Thyroid gland (tissue), 4 donors: ENCODE measurements at regions not wholly inside any gene's neighbourhood (a gene's known extent, or its start where the extent isn't known, plus 50 kb on each side); places are given as distances from the start of the nearest gene placed in this dataset. TPM values are rescaled to one million over a fixed set of nuclear protein-coding genes. Genes with fewer than 3 reads are reported as not detected.

Experiments used
- DNase-seq, 2 donors: peaks; one replicate each; pipeline ENCODE4 v3.0.0-alpha.2; 2019
- H3K27ac ChIP-seq, 3 donors: fragments of 200-600 bp; sonication (generic); 1 replicate in 2 of 3; 2 replicates in 1 of 3; pipeline ENCODE4 v1.5.1; 2016 to 2019; ENCODE audit warnings: mild to moderate bottlenecking in 1 of 3, moderate library complexity in 1 of 3
- H3K27me3 ChIP-seq: fragments of 200-600 bp; sonication (generic); one replicate; pipeline ENCODE4 v1.5.1; 2019
- H3K36me3 ChIP-seq, 2 donors: fragments of 200-600 bp; sonication (generic); one replicate each; pipeline ENCODE4 v1.5.1; 2016 to 2019
- H3K4me1 ChIP-seq, 2 donors: fragments of 200-600 bp; sonication (generic); one replicate each; pipeline ENCODE4 v1.5.1; 2017 to 2019
- H3K4me3 ChIP-seq, 3 donors: fragments of 200-600 bp; sonication (generic); replicated peaks in 1 of 3; 1 replicate in 2 of 3; 2 replicates in 1 of 3; pipeline ENCODE4 v1.5.1; 2016; ENCODE audit warnings: mild to moderate bottlenecking in 1 of 3
- H3K9me3 ChIP-seq: fragments of 200-600 bp; sonication (generic); one replicate; pipeline ENCODE4 v1.5.1; 2017
- POLR2A ChIP-seq, 2 donors: fragments of 450-650 bp; IDR thresholded peaks; one replicate each; pipeline ENCODE4 v1.6.1; 2017; ENCODE audit warnings: antibody characterized with exemption in 2 of 2, mild to moderate bottlenecking in 2 of 2, moderate library complexity in 1 of 2
- whole genome bisulfite sequencing, 2 donors: methylation state at CpG; one replicate each; pipeline ENCODE4 v1.1.5; 2017; 5-methylcytosine and 5-hydroxymethylcytosine counted together
- intact Hi-C: fragments of 100-400 bp; cut with DNase I; formaldehyde crosslinking; loops from one replicate; pipeline ENCODE4 v1.15.1; 2023
- small RNA-seq: library from RNA; depleted of rRNA; stranded (forward); fragments of <200 nt; gene quantifications from one replicate; pipeline ENCODE3, GENCODE V24; 2016
- TF ChIP-seq, protein P1 (sequence below), 6 experiments: fragments of 200-600 bp in 3 of 6; fragments of 450-650 bp in 3 of 6; sonication (generic) in 3 of 6; IDR thresholded peaks; one replicate each; pipeline ENCODE4 v1.5.1; 2016 to 2019; ENCODE audit warnings: antibody characterized with exemption in 6 of 6, mild to moderate bottlenecking in 2 of 6, inconsistent platforms in 1 of 6, moderate library complexity in 1 of 6

DNA sequence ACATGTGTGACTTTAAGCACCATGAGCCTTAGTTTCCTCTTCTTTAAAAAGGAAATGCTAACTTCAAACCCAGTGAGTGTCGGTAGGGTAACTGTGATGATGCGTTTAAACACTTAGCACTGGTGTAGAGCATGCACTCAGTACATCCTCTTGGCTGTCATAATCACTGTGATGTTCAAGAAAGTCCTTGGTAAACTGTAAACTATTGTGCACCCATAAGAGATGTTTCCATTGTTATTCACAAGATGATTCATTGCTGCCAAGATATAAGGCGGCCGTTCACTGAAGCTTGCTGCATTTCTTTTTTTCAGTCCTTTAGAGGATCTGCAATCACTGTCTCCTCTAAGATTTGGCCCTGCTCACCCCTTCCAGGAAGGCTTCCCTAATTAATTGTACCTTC, 61.8 kb upstream of the DAB1 start:
- no peak overlapping the region for H3K4me3 ChIP-seq
- intact Hi-C loops = no loop called here
- TF ChIP-seq, protein P1, sequence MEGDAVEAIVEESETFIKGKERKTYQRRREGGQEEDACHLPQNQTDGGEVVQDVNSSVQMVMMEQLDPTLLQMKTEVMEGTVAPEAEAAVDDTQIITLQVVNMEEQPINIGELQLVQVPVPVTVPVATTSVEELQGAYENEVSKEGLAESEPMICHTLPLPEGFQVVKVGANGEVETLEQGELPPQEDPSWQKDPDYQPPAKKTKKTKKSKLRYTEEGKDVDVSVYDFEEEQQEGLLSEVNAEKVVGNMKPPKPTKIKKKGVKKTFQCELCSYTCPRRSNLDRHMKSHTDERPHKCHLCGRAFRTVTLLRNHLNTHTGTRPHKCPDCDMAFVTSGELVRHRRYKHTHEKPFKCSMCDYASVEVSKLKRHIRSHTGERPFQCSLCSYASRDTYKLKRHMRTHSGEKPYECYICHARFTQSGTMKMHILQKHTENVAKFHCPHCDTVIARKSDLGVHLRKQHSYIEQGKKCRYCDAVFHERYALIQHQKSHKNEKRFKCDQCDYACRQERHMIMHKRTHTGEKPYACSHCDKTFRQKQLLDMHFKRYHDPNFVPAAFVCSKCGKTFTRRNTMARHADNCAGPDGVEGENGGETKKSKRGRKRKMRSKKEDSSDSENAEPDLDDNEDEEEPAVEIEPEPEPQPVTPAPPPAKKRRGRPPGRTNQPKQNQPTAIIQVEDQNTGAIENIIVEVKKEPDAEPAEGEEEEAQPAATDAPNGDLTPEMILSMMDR (IDR thresholded peaks at IDR 0.05) = no peak
- TF ChIP-seq POLR2A (IDR thresholded peaks at IDR 0.05) = no peak
- no peak overlapping the region for H3K27ac ChIP-seq
- no peaks in the 10 kb centered on the region for H3K4me1 ChIP-seq
- no peaks in the 10 kb centered on the region for H3K36me3 ChIP-seq
- 55 to 68% methylated on average over 4 of the region's 4 CpGs for WGBS, 2 donors
- no peak for DNase-seq
- H3K27me3 ChIP-seq = no peaks in the 10 kb centered on the region
- no peaks in the 10 kb centered on the region for H3K9me3 ChIP-seq

GRCh38 chr1:57483954-57484353, 60.1 kb upstream of the DAB1 start:
- H3K9me3 ChIP-seq = no peaks in the 10 kb centered on the region
- no peaks in the 10 kb centered on the region for H3K4me1 ChIP-seq
- DNase-seq = no peak
- intact Hi-C loops = no loop called here
- WGBS, 2 donors = 90 to 93% methylated on average over 1 of the region's 1 CpG
- H3K36me3 ChIP-seq = no peaks in the 10 kb centered on the region
- no peak overlapping the region for H3K4me3 ChIP-seq
- no peak overlapping the region for H3K27ac ChIP-seq
- no peaks in the 10 kb centered on the region for H3K27me3 ChIP-seq
- TF ChIP-seq, protein P1 (IDR thresholded peaks at IDR 0.05) = no peak
- TF ChIP-seq POLR2A (IDR thresholded peaks at IDR 0.05) = no peak

GRCh38 chr1:57479471-57479870, 55.6 kb upstream of the DAB1 start:
- no peak for DNase-seq
- no peak overlapping the region for H3K4me3 ChIP-seq
- no peaks in the 10 kb centered on the region for H3K9me3 ChIP-seq
- intact Hi-C loops = no loop called here
- H3K36me3 ChIP-seq = no peaks in the 10 kb centered on the region
- H3K4me1 ChIP-seq = no peaks in the 10 kb centered on the region
- H3K27ac ChIP-seq = no peak overlapping the region
- no peak for TF ChIP-seq POLR2A (IDR thresholded peaks at IDR 0.05)
- TF ChIP-seq, protein P1 (IDR thresholded peaks at IDR 0.05) = no peak
- H3K27me3 ChIP-seq = no peaks in the 10 kb centered on the region

GRCh38 chr1:57475366-57475765, 51.5 kb upstream of the DAB1 start:
- no peak overlapping the region for H3K27ac ChIP-seq
- H3K36me3 ChIP-seq = no peaks in the 10 kb centered on the region
- 93% methylated on average over 5 of the region's 5 CpGs for WGBS, 2 donors
- H3K9me3 ChIP-seq = no peaks in the 10 kb centered on the region
- no peak for DNase-seq
- H3K27me3 ChIP-seq = no peaks in the 10 kb centered on the region
- H3K4me1 ChIP-seq = no peaks in the 10 kb centered on the region
- no peak overlapping the region for H3K4me3 ChIP-seq
- intact Hi-C loops = no loop called here
- TF ChIP-seq POLR2A (IDR thresholded peaks at IDR 0.05) = no peak

DNA sequence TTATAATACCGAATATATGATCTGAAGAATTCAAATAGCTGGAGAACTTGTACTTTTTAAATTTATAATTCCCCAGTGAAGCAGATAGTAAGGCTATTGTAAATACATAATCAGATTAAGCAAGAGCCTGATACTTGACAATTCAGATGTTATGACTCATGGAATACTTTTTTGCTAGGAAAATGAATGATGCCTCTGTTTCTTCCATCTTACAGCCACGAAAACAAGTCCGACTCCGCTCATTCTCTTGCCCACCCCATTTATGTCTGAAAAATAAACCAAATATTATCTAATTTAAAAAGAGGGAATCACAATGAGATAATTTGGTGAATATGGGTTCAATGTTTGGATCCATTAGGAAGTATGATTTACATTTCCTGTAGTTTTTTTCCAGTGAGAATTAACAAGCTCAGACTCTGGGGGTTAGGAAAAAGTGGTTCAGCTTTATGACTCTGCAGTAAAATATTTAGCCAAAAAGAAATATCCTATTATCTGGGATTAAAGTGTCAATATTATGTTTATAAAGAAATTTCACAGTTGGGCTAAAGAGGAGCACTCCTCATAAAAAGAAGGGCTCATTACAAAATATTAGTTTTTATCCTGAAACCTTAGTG, 50.4 kb upstream of the DAB1 start:
- no peak overlapping the region for H3K4me3 ChIP-seq
- no peak for DNase-seq
- intact Hi-C loops = no loop called here
- H3K36me3 ChIP-seq = no peaks in the 10 kb centered on the region
- 79 to 80% methylated on average over 4 of the region's 4 CpGs for WGBS, 2 donors
- H3K4me1 ChIP-seq = no peaks in the 10 kb centered on the region
- no peak for TF ChIP-seq POLR2A (IDR thresholded peaks at IDR 0.05)
- TF ChIP-seq, protein P1 (IDR thresholded peaks at IDR 0.05) = no peak
- no peaks in the 10 kb centered on the region for H3K9me3 ChIP-seq
- no peaks in the 10 kb centered on the region for H3K27me3 ChIP-seq
- H3K27ac ChIP-seq = no peak overlapping the region

Small RNA genes lying in the stretch of these regions (small RNA-seq; reads per million reads assigned to genes)
- gene AL445193.1 = not detected
